GM12865 (cell line): ENCODE measurements at regions not wholly inside any gene's neighbourhood (a gene's known extent, or its start where the extent isn't known, plus 50 kb on each side); places are given as distances from the start of the nearest gene placed in this dataset.
"Not testable (repeated sequence)": the region's sequence is repeated elsewhere in the genome, so short reads cannot be mapped to it uniquely, and the experiment has no call there.

Experiments
- DNase-seq: peaks from one replicate; pipeline ENCODE4 v3.0.0; 2010; ENCODE audit warnings: low read depth
- H3K4me3 ChIP-seq: 2 replicates; pipeline ENCODE4 v1.5.1; 2011; ENCODE audit warnings: mild to moderate bottlenecking, low read depth, low read length, control low read depth
- TF ChIP-seq, protein P1 (sequence below): IDR thresholded peaks from 2 replicates; pipeline ENCODE4 v1.5.1; 2011; ENCODE audit warnings: low read length, control low read depth, low read depth, inconsistent platforms; ENCODE audit not compliant: insufficient read depth; ENCODE audit errors: missing control alignments

DNA sequence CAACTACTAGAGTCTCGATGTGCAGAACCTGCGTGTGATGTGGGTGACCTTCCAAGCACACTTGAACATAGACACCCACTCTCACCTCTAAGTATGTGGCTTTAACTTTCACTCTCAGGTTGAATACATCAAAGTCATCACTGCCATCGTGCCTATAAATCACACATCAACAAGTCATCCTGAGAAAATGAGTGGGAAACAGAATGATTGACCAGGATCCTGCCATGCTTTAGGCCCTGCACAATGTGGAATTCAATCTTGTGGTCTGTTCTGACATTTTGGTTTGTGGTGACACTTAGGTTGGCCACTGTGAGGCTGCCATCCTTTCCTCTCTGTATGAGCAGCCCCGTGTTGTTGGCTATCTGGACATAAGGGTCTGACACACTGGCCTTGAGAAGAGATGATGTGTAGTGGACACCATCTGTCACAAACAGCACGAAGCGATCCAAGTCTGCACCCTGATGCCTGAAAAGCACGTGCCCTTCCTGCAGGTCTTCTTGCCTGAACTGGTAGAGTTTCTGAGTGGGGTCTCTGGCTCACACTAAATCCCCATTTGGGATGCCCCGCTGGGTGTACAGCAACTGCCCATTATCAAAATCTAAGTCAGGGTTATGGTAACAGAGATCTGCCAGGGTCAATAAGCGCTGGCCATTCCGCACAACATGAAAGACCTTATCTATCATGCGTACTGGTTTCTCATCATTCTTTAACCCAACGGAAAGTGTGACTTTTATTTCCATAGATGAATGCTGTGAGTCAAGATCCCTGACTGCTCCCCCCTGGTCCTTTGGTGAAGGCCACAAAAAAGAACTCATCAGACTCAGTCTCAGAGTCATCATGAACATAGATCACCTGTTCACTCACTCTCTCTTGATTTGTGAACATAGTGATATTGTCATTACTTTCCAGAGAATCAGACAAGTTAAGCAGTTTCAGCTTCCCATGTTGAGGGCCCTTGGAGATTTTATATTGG lies 116.6 kb downstream of the ESM1 start:
- DNase-seq = peak; percentile 21
- TF ChIP-seq, protein P1, sequence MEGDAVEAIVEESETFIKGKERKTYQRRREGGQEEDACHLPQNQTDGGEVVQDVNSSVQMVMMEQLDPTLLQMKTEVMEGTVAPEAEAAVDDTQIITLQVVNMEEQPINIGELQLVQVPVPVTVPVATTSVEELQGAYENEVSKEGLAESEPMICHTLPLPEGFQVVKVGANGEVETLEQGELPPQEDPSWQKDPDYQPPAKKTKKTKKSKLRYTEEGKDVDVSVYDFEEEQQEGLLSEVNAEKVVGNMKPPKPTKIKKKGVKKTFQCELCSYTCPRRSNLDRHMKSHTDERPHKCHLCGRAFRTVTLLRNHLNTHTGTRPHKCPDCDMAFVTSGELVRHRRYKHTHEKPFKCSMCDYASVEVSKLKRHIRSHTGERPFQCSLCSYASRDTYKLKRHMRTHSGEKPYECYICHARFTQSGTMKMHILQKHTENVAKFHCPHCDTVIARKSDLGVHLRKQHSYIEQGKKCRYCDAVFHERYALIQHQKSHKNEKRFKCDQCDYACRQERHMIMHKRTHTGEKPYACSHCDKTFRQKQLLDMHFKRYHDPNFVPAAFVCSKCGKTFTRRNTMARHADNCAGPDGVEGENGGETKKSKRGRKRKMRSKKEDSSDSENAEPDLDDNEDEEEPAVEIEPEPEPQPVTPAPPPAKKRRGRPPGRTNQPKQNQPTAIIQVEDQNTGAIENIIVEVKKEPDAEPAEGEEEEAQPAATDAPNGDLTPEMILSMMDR = no peak
- H3K4me3 ChIP-seq = no peak overlapping the region

DNA sequence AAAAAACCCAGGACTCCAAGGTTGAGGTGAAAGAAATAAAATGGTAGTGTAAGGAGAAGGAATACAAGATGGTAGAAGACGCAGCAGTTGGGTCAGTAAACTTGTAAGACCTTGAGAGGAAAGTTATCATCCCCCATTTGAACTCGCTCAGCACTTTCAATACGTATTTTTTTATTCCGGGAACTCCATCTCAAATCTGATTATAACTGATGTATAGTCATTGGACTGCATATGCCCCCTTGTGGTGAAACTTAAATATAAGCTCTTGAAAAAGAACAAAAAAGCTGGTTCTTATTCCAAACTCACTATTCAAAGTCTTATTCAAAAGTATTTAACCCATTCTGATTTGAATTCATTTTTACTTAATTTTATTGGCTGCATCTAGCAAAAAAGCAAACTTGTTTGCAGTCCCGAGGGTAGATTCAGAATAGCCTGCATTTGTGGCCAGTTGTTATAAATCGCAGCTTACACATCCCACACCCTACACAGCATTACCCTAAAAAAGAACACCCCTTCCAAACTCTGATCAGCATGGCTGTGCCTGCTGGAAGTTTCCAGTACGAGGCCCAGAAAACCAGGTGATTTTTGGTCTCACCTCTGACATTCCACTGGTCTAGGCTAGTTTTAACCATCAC lies 118.0 kb downstream of the ESM1 start:
- H3K4me3 ChIP-seq = no peak overlapping the region
- DNase-seq = peak; percentile 43
- TF ChIP-seq, protein P1 = peak; percentile 39

DNA sequence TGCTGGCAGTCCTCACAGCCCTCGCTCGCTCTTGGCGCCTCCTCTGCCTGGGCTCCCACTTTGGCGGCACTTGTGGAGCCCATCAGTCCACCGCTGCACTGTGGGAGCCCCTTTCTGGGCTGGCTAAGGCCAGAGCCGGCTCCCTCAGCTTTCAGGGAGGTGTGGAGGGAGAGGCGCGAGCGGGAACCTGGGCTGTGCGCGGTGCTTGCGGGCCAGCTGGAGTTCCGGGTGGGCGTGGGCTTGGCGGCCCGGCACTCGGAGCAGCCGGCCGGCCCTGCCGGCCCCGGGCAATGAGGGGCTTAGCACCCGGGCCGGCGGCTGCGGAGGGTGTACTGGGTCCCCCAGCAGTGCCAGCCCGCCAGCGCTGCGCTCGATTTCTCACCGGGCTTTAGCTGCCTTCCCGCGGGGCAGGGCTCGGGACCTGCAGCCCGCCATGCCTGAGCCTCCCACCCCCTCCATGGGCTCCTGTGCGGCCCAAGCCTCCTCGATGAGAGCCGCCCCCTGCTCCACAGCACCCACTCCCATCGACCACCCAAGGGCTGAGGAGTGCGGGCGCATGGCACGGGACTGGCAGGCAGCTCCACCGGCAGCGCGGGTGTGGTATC lies 120.4 kb downstream of the ESM1 start:
- H3K4me3 ChIP-seq, DNase-seq: not testable (repeated sequence)

DNA sequence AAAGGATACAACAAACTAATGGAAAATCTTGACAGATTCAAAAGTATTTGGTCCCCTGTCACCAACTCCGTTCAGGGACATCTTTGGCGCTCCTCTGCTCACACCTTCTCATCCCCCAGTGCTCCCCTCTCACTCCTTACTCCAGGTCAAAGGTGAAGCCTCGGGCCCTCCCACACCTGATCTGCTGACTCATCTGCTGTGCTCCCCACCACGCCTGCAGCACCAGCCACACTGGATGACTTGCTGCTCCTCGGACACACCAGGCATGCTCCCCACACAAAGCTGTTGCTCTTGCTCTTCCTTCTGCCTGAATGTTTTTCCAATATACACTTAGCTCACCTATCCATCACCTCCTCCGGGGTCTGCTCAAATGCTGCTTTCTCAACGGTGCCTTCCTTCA lies 123.4 kb downstream of the ESM1 start:
- no peak overlapping the region for H3K4me3 ChIP-seq
- no peak for DNase-seq
- TF ChIP-seq, protein P1 = no peak

DNA sequence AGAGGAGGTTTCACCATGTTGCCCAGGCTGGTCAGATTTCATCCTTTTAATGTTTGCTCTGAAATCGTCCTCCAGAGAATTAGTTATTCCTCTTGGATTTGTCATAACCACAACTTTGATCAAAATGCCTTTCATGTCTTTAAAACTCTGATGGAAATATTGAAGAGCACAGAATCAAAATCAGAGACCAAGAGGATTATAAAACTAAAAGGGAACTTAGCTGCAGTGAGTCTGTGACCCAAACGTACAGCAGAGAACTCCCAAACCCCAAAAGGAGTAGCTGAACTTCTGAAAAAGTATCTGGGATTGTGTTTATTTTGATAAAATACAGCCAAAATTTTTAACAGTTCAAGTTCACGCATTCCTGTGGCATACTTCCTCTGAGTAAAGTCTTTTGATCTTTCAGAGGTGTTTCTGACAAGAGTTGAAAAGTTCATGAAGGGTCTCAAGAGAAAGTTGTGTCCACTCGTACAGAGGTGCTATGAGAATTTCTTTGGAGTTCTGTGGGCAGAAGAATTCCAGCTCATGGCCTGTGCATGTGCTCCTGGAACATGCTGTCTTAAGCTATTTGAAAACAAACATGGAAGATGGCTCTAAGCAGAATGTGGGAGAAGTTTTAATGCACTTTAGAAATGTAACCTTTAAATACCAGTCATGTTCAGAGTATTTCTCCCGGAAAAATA lies 124.0 kb downstream of the ESM1 start:
- DNase-seq = no peak
- TF ChIP-seq, protein P1 = no peak
- no peak overlapping the region for H3K4me3 ChIP-seq

DNA sequence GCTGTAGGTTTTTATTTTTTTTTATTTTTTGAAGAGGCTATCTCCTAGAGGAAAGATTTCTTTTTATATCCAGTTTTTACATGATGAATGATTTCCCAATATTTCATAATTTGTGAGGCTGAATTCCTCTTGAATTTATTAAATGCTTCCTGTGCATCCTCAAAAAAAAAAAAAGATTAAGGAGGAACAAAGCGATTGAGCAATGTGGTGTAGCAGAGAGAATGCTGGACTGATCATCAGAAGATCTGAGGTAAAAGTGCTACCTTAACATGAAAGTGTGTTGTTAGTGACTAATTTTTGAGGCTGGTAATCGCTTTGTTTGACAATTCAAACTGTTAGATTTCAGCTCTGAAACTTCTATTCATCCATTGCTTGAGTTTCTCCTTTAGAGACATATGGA lies 125.1 kb downstream of the ESM1 start:
- H3K4me3 ChIP-seq = no peak overlapping the region
- DNase-seq = no peak
- TF ChIP-seq, protein P1 = no peak

DNA sequence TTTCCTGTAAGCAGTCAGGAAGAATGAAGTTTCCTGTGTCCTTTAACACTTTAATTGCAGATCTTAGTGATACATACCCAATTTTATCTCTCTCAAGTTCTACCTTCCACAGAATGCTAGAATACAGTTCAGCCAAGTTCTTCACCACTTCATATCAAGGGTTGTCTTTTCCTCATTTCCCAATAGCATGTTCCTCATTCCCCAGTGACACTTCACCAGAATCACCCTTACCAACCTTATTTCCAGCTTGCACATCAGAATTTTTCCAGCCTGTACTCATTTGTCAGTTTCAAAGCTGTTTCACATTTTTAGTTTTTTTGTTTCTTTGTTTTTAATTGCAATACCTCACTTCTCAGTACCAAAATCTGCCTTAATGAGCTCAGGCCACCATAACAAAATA lies 126.1 kb downstream of the ESM1 start:
- DNase-seq = no peak
- TF ChIP-seq, protein P1 = no peak
- H3K4me3 ChIP-seq = no peak overlapping the region
